WTC11 (cell line): ENCODE measurements at regions not wholly inside any gene's neighbourhood (a gene's known extent, or its start where the extent isn't known, plus 50 kb on each side); places are given as distances from the start of the nearest gene placed in this dataset.
A peak's percentile ranks its signal among the peaks of the same experiment; 100 is the strongest.

ENCODE experiments used
- ATAC-seq: fragments of 200-7000 bp; cut with Tn5 transposase; 2 replicates; pipeline ENCODE4 v1.10.0; 2021; ENCODE audit warnings: mild to moderate bottlenecking, moderate library complexity
- CTCF ChIA-PET: fragments of 300-600 bp; sonication (Branson Sonifier 250); formaldehyde crosslinking; loops from one replicate; lab custom pipeline; 2021; ENCODE audit warnings: antibody characterized with exemption; lab: Charles Lee
- POLR2A ChIA-PET: fragments of 350-600 bp; sonication (Branson Sonifier 250); formaldehyde crosslinking; loops from one replicate; lab custom pipeline; 2021; ENCODE audit warnings: antibody characterized with exemption; lab: Charles Lee
- DNase-seq: peaks from one replicate; pipeline ENCODE4 v3.0.0; 2021; ENCODE audit warnings: low spot score
- H3K27ac Mint-ChIP-seq: 2 replicates; pipeline ENCODE4 v1.8.0; 2021; ENCODE audit warnings: mixed read lengths
- H3K27me3 Mint-ChIP-seq: 2 replicates; pipeline ENCODE4 v1.8.0; 2021; ENCODE audit warnings: low read depth, mild to moderate bottlenecking, moderate library complexity, mixed read lengths
- H3K36me3 Mint-ChIP-seq: 2 replicates; pipeline ENCODE4 v1.8.0; 2021; ENCODE audit warnings: mixed read lengths
- H3K4me1 Mint-ChIP-seq: 2 replicates; pipeline ENCODE4 v1.8.0; 2022; ENCODE audit warnings: mixed read lengths
- H3K4me3 Mint-ChIP-seq: 2 replicates; pipeline ENCODE4 v1.8.0; 2021; ENCODE audit warnings: mild to moderate bottlenecking, moderate library complexity, mixed read lengths
- H3K9me3 Mint-ChIP-seq: 2 replicates; pipeline ENCODE4 v1.8.0; 2021; ENCODE audit warnings: mixed read lengths
- ATF6 ChIP-seq: sonication (generic); formaldehyde crosslinking; IDR thresholded peaks from 2 replicates; pipeline ENCODE4 v1.8.1; 2023; ENCODE audit warnings: mild to moderate bottlenecking, missing genetic modification reagents
- CDX4 ChIP-seq: fragments of 250-450 bp; sonication (Bioruptor Pico); IDR thresholded peaks from 2 replicates; pipeline ENCODE4 v1.9.0; 2021; ENCODE audit warnings: moderate library complexity, mild to moderate bottlenecking, inconsistent platforms, borderline replicate concordance
- E2F5 ChIP-seq: sonication (generic); formaldehyde crosslinking; IDR thresholded peaks from 2 replicates; pipeline ENCODE4 v1.8.1; 2022; ENCODE audit warnings: mild to moderate bottlenecking, moderate library complexity, missing genetic modification reagents
- ERG ChIP-seq: fragments of 250-450 bp; sonication (Bioruptor Pico); IDR thresholded peaks from 2 replicates; pipeline ENCODE4 v1.8.0; 2021; ENCODE audit warnings: mild to moderate bottlenecking
- GRHL2 ChIP-seq: fragments of 250-450 bp; sonication (Bioruptor Pico); IDR thresholded peaks from 2 replicates; pipeline ENCODE4 v1.8.0; 2022; ENCODE audit warnings: mild to moderate bottlenecking, moderate library complexity; ENCODE audit not compliant: insufficient replicate concordance, severe bottlenecking
- GTF2I ChIP-seq: fragments of 250-450 bp; sonication (Bioruptor Pico); conservative IDR thresholded peaks from 2 replicates; pipeline ENCODE4 v1.4.0; 2021; ENCODE audit warnings: mild to moderate bottlenecking
- HMGXB4 ChIP-seq: sonication (generic); formaldehyde crosslinking; IDR thresholded peaks from 2 replicates; pipeline ENCODE4 v1.8.1; 2023; ENCODE audit warnings: mild to moderate bottlenecking, moderate library complexity, missing genetic modification reagents
- KAT7 ChIP-seq: sonication (generic); formaldehyde crosslinking; IDR thresholded peaks from 2 replicates; pipeline ENCODE4 v1.8.1; 2023; ENCODE audit warnings: missing genetic modification reagents, mild to moderate bottlenecking, borderline replicate concordance
- MLX ChIP-seq: sonication (generic); formaldehyde crosslinking; IDR thresholded peaks from 2 replicates; pipeline ENCODE4 v1.8.1; 2023; ENCODE audit warnings: mild to moderate bottlenecking, missing genetic modification reagents, moderate library complexity
- RELA ChIP-seq: sonication (generic); formaldehyde crosslinking; IDR thresholded peaks from 2 replicates; pipeline ENCODE4 v1.8.1; 2022; ENCODE audit warnings: missing genetic modification reagents, mild to moderate bottlenecking, borderline replicate concordance
- SMAD3 ChIP-seq: sonication (generic); formaldehyde crosslinking; IDR thresholded peaks from 2 replicates; pipeline ENCODE4 v1.8.0; 2022; ENCODE audit warnings: missing genetic modification reagents, mild to moderate bottlenecking, borderline replicate concordance
- SOX15 ChIP-seq: fragments of 250-450 bp; sonication (Bioruptor Pico); IDR thresholded peaks from 2 replicates; pipeline ENCODE4 v1.9.0; 2021; ENCODE audit warnings: mild to moderate bottlenecking
- STAT6 ChIP-seq: sonication (generic); formaldehyde crosslinking; conservative IDR thresholded peaks from 2 replicates; pipeline ENCODE4 v1.8.1; 2023; ENCODE audit warnings: mild to moderate bottlenecking, low read depth, missing genetic modification reagents, moderate library complexity
- ZBTB43 ChIP-seq: sonication (generic); formaldehyde crosslinking; IDR thresholded peaks from 2 replicates; pipeline ENCODE4 v1.8.1; 2023; ENCODE audit warnings: mild to moderate bottlenecking, missing genetic modification reagents
- ZNF281 ChIP-seq: sonication (generic); formaldehyde crosslinking; IDR thresholded peaks from 2 replicates; pipeline ENCODE4 v1.8.0; 2023; ENCODE audit warnings: mild to moderate bottlenecking, missing genetic modification reagents
- ZNF317 ChIP-seq: sonication (generic); formaldehyde crosslinking; IDR thresholded peaks from 2 replicates; pipeline ENCODE4 v1.8.1; 2023; ENCODE audit warnings: low read depth, mild to moderate bottlenecking, moderate library complexity, missing genetic modification reagents, borderline replicate concordance

- TF ChIP-seq CDX4 (CRISPR knock-in tag) (no peak), KAT7 (no peak), RELA (CRISPR knock-in tag) (no peak), ZNF317 (CRISPR knock-in tag) (no peak), ZNF281 (CRISPR knock-in tag) (no peak), GTF2I (no peak)
These were observed 138.4 kb downstream of the FAT3 start (continued) for GRCh38 chr11:92362989-92363388.

- Mint-ChIP-seq H3K4me3 (no peak overlapping the region), H3K27me3 (no peaks in the 10 kb centered on the region), H3K9me3 (no peaks in the 10 kb centered on the region), H3K36me3 (no peaks in the 10 kb centered on the region), H3K27ac (no peak overlapping the region), H3K4me1 (peaks cover 7% of the 10 kb centered on the region)
- TF ChIP-seq MLX (CRISPR knock-in tag): no peak
- no peak for TF ChIP-seq E2F5
- TF ChIP-seq ERG: no peak
- TF ChIP-seq ATF6 (CRISPR knock-in tag): no peak
- no peak for TF ChIP-seq SMAD3 (CRISPR knock-in tag)
- ChIA-PET CTCF (no interaction called here), POLR2A (no interaction called here)
- no peak for DNase-seq
- no peak for ATAC-seq
These were observed 139.6 kb downstream of the FAT3 start for GRCh38 chr11:92364177-92364576.

- Mint-ChIP-seq H3K27ac (no peak overlapping the region), H3K27me3 (no peaks in the 10 kb centered on the region), H3K4me1 (peaks cover 17% of the 10 kb centered on the region), H3K9me3 (no peaks in the 10 kb centered on the region), H3K36me3 (no peaks in the 10 kb centered on the region), H3K4me3 (no peak overlapping the region)
- no peak for DNase-seq
- POLR2A ChIA-PET: no interaction called here
- ATAC-seq: peak; percentile 71
- CTCF ChIA-PET: interaction anchor here (2.2 kb wide), 1 partner anchor 35 kb away, joined by 8 read pairs; no protein-coding TSS in a partner anchor
- TF ChIP-seq SOX15 (CRISPR knock-in tag) (no peak), ZBTB43 (CRISPR knock-in tag) (no peak), GRHL2 (CRISPR knock-in tag) (no peak), HMGXB4 (CRISPR knock-in tag) (no peak), STAT6 (CRISPR knock-in tag) (no peak)
These were observed 151.6 kb downstream of the FAT3 start for GRCh38 chr11:92376146-92376599.
